ENCODE measurements at regions not wholly inside any gene's neighbourhood (a gene's known extent, or its start where the extent isn't known, plus 50 kb on each side); places are given as distances from the start of the nearest gene placed in this dataset.

- TF ChIP-seq CTCF (IDR thresholded peaks at IDR 0.05) (no peak), POLR2A (IDR thresholded peaks at IDR 0.05) (no peak)
These were observed 275.5 kb upstream of the SGK1 start for GRCh38 chr6:134593442-134593841.

All from right lobe of liver (tissue), 4 donors.